A549 (cell line): ENCODE measurements at regions not wholly inside any gene's neighbourhood (a gene's known extent, or its start where the extent isn't known, plus 50 kb on each side); places are given as distances from the start of the nearest gene placed in this dataset.

Experiments
- ATAC-seq, 2 experiments: fragments of 200-7000 bp in 1 of 2; fragments of >200 bp in 1 of 2; cut with Nextera tagmentation in 1 of 2; cut with Tn5 transposase in 1 of 2; 3 replicates each; pipeline versions ENCODE4 v1.8.0 to v1.9.1; 2018 to 2020; ENCODE audit warnings: mild to moderate bottlenecking in 1 of 2, moderate library complexity in 1 of 2
- CTCF ChIA-PET: fragments of 300-600 bp; sonication (Branson Sonifier 250); formaldehyde crosslinking; extraction: SDS; loops from one replicate; lab custom pipeline; 2021; ENCODE audit warnings: antibody characterized with exemption, inconsistent platforms; lab: Yijun Ruan, JAX
- POLR2A ChIA-PET: fragments of 350-600 bp; formaldehyde crosslinking; extraction: SDS; loops from one replicate; lab custom pipeline; 2021; ENCODE audit warnings: antibody characterized with exemption, inconsistent platforms; lab: Yijun Ruan, JAX
- DNase-seq, 2 experiments: peaks; one replicate each; pipeline versions ENCODE4 v3.0.0 to v3.0.0-alpha.2; 2011 to 2016; ENCODE audit warnings: low read depth in 1 of 2, low spot score in 1 of 2
- FAIRE-seq: peaks from 2 replicates; lab custom pipeline; 2011; peaks lifted over from hg19 to GRCh38; lab: Jason Lieb, UNC
- H3K27ac ChIP-seq, 2 experiments: fragments of >200 bp; sonication (Bioruptor Twin); formaldehyde crosslinking; 3 replicates each; pipeline ENCODE4 v1.5.1; 2016 to 2017
- H3K4me1 ChIP-seq: fragments of >200 bp; sonication (Bioruptor Twin); formaldehyde crosslinking; 3 replicates; pipeline ENCODE4 v1.6.1; 2016
- H3K4me2 ChIP-seq: fragments of >200 bp; sonication (Bioruptor Twin); formaldehyde crosslinking; 3 replicates; pipeline ENCODE4 v1.6.1; 2016
- H3K4me3 ChIP-seq: fragments of >200 bp; sonication (Bioruptor Twin); formaldehyde crosslinking; 3 replicates; pipeline ENCODE4 v1.5.1; 2016
- H3K9me3 ChIP-seq: fragments of >200 bp; sonication (Bioruptor Twin); formaldehyde crosslinking; 3 replicates; pipeline ENCODE4 v1.6.1; 2016
- CHD4 ChIP-seq: fragments of 200-600 bp; sonication (generic); IDR thresholded peaks from 2 replicates; pipeline ENCODE4 v1.6.1; 2016; ENCODE audit warnings: antibody characterized with exemption, mild to moderate bottlenecking, borderline replicate concordance
- FOSL2 ChIP-seq, 2 experiments: fragments of 450-650 bp in 1 of 2; fragments of >200 bp in 1 of 2; sonication (Bioruptor Twin) in 1 of 2; formaldehyde crosslinking; IDR thresholded peaks; 2 replicates each; pipeline versions ENCODE4 v1.5.0 to v1.6.1; 2016 to 2020; ENCODE audit warnings: mild to moderate bottlenecking in 1 of 2, moderate library complexity in 1 of 2
- FOXS1 ChIP-seq: fragments of 250-450 bp; sonication (Bioruptor Pico); IDR thresholded peaks from 2 replicates; pipeline ENCODE4 v1.5.0; 2020; ENCODE audit warnings: mild to moderate bottlenecking, moderate library complexity
- HOXA7 ChIP-seq: fragments of 250-450 bp; sonication (Bioruptor Pico); IDR thresholded peaks from 2 replicates; pipeline ENCODE4 v1.5.0; 2020; ENCODE audit warnings: mild to moderate bottlenecking, moderate library complexity
- HOXB13 ChIP-seq: fragments of 250-450 bp; sonication (Bioruptor Pico); IDR thresholded peaks from 2 replicates; pipeline ENCODE4 v1.5.0; 2020; ENCODE audit warnings: low read depth, mild to moderate bottlenecking, moderate library complexity
- HOXB5 ChIP-seq: fragments of 250-450 bp; sonication (Bioruptor Pico); IDR thresholded peaks from 2 replicates; pipeline ENCODE4 v1.5.0; 2020; ENCODE audit warnings: mild to moderate bottlenecking, moderate library complexity
- KDM1A ChIP-seq: fragments of 200-600 bp; sonication (generic); IDR thresholded peaks from 2 replicates; pipeline ENCODE4 v1.6.1; 2016; ENCODE audit warnings: low read depth, mild to moderate bottlenecking
- NFE2L2 ChIP-seq: fragments of 150-350 bp; conservative IDR thresholded peaks from 2 replicates; pipeline ENCODE4 v1.6.1; 2014; ENCODE audit warnings: low read length
- NPAS2 ChIP-seq: fragments of 250-450 bp; sonication (Bioruptor Pico); IDR thresholded peaks from 2 replicates; pipeline ENCODE4 v1.8.0; 2022; ENCODE audit warnings: mild to moderate bottlenecking, moderate library complexity, borderline replicate concordance
- PHF8 ChIP-seq: fragments of 200-600 bp; sonication (generic); IDR thresholded peaks from 2 replicates; pipeline ENCODE4 v1.6.1; 2016; ENCODE audit warnings: low read depth, mild to moderate bottlenecking, antibody characterized with exemption, moderate library complexity, borderline replicate concordance
- POLR2AphosphoS2 ChIP-seq: conservative IDR thresholded peaks from 2 replicates; pipeline ENCODE4 v1.6.1; 2012; ENCODE audit warnings: low read length, improper control_type of control experiment, inconsistent platforms
- RCOR1 ChIP-seq: fragments of 150-350 bp; IDR thresholded peaks from 2 replicates; pipeline ENCODE4 v1.6.1; 2014; ENCODE audit warnings: antibody characterized with exemption, low read length, low read depth
- SREBF2 ChIP-seq: fragments of 450-650 bp; IDR thresholded peaks from 2 replicates; pipeline ENCODE4 v1.6.1; 2014; ENCODE audit warnings: mild to moderate bottlenecking, moderate library complexity
- ZC3H11A ChIP-seq: fragments of 450-650 bp; IDR thresholded peaks from 2 replicates; pipeline ENCODE4 v1.6.1; 2014; ENCODE audit warnings: antibody characterized with exemption, mild to moderate bottlenecking
- ZFP36 ChIP-seq: fragments of 450-650 bp; IDR thresholded peaks from 2 replicates; pipeline ENCODE4 v1.6.1; 2014; ENCODE audit warnings: borderline replicate concordance; ENCODE audit not compliant: partially characterized antibody
- ZNF302 ChIP-seq: fragments of 250-450 bp; sonication (Bioruptor Pico); IDR thresholded peaks from 2 replicates; pipeline ENCODE4 v1.9.0; 2021; ENCODE audit warnings: inconsistent platforms, mild to moderate bottlenecking, moderate library complexity
- WGBS: methylation state at CpG from one replicate; pipeline ENCODE4 v1.1.6; 2017; ENCODE audit errors: missing lambda C conversion rate; 5-methylcytosine and 5-hydroxymethylcytosine counted together
- TF ChIP-seq, protein P1 (sequence below): fragments of >200 bp; sonication (Bioruptor Twin); formaldehyde crosslinking; IDR thresholded peaks from 3 replicates; pipeline ENCODE4 v1.5.1; 2016
- TF ChIP-seq, protein P2 (sequence below): fragments of 200-600 bp; sonication (generic); IDR thresholded peaks from 2 replicates; pipeline ENCODE4 v1.6.1; 2016; ENCODE audit warnings: antibody characterized with exemption, mild to moderate bottlenecking, moderate library complexity
- TF ChIP-seq, protein P3 (sequence below): fragments of 250-450 bp; sonication (Bioruptor Pico); IDR thresholded peaks from 2 replicates; pipeline ENCODE4 v1.5.0; 2020; ENCODE audit warnings: low read depth, mild to moderate bottlenecking, moderate library complexity
- TF ChIP-seq, protein P4 (sequence below): fragments of >200 bp; sonication (Bioruptor Twin); formaldehyde crosslinking; IDR thresholded peaks from 3 replicates; pipeline ENCODE4 v1.6.1; 2016

DNA sequence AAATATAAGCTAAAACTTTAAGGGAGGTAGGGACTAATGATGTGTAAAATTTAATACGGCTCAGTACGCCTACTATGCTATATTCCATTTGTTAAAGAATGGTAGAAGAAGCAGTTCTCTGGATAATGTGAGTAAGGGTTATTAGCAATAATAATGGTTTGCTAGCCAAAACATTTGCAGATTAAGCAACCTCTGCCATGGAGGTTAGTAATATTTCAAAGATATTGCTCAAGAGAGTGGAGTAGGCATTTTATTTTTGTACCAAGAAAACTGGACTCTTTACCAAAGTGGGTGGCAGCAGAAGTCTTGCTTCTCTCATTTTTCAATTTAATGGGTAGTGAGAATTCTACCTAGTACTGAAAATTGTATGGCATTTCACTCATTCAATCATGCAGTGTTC, 158.9 kb upstream of the TMEM106B start:
- Histone ChIP-seq H3K9me3 (peaks cover 12% of the 10 kb centered on the region; the same call in 2 of the 3 replicates), H3K4me2 (no peak overlapping the region), H3K4me1 (no peaks in the 10 kb centered on the region), H3K27ac (no peak overlapping the region), H3K4me3 (no peak overlapping the region)
- POLR2A ChIA-PET, result no interaction called here
- ATAC-seq (no peak), DNase-seq (no peak), FAIRE-seq (no peak)
- TF ChIP-seq HOXB13 (no peak), SREBF2 (no peak), PHF8 (no peak)
- TF ChIP-seq, protein P1, sequence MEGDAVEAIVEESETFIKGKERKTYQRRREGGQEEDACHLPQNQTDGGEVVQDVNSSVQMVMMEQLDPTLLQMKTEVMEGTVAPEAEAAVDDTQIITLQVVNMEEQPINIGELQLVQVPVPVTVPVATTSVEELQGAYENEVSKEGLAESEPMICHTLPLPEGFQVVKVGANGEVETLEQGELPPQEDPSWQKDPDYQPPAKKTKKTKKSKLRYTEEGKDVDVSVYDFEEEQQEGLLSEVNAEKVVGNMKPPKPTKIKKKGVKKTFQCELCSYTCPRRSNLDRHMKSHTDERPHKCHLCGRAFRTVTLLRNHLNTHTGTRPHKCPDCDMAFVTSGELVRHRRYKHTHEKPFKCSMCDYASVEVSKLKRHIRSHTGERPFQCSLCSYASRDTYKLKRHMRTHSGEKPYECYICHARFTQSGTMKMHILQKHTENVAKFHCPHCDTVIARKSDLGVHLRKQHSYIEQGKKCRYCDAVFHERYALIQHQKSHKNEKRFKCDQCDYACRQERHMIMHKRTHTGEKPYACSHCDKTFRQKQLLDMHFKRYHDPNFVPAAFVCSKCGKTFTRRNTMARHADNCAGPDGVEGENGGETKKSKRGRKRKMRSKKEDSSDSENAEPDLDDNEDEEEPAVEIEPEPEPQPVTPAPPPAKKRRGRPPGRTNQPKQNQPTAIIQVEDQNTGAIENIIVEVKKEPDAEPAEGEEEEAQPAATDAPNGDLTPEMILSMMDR, result no peak
- TF ChIP-seq, protein P2, sequence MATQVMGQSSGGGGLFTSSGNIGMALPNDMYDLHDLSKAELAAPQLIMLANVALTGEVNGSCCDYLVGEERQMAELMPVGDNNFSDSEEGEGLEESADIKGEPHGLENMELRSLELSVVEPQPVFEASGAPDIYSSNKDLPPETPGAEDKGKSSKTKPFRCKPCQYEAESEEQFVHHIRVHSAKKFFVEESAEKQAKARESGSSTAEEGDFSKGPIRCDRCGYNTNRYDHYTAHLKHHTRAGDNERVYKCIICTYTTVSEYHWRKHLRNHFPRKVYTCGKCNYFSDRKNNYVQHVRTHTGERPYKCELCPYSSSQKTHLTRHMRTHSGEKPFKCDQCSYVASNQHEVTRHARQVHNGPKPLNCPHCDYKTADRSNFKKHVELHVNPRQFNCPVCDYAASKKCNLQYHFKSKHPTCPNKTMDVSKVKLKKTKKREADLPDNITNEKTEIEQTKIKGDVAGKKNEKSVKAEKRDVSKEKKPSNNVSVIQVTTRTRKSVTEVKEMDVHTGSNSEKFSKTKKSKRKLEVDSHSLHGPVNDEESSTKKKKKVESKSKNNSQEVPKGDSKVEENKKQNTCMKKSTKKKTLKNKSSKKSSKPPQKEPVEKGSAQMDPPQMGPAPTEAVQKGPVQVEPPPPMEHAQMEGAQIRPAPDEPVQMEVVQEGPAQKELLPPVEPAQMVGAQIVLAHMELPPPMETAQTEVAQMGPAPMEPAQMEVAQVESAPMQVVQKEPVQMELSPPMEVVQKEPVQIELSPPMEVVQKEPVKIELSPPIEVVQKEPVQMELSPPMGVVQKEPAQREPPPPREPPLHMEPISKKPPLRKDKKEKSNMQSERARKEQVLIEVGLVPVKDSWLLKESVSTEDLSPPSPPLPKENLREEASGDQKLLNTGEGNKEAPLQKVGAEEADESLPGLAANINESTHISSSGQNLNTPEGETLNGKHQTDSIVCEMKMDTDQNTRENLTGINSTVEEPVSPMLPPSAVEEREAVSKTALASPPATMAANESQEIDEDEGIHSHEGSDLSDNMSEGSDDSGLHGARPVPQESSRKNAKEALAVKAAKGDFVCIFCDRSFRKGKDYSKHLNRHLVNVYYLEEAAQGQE, result no peak
- 95% methylated on average over 2 of the region's 2 CpGs for WGBS
- CTCF ChIA-PET, result no interaction called here

DNA sequence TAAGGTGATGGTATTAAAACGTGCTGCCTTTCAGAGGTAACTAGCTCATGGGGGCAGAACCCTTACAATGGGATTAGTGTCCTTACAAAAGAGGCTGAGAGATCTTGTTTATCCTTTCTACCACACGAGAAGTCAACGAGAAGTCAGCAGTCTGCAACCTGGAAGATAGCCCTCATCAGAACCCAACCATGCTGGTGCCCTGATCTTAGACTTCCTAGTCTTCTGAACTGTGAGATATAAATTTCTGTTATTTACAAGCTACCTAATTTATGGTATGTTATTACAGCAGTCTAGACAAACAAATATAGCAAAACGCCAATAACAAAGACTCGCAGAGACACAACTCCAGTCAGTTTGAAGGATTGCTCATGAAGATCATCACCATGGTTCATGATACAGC, 157.5 kb upstream of the TMEM106B start:
- Histone ChIP-seq H3K9me3 (peaks cover 12% of the 10 kb centered on the region; the same call in 2 of the 3 replicates), H3K4me2 (no peak overlapping the region), H3K4me3 (no peak overlapping the region), H3K27ac (no peak overlapping the region), H3K4me1 (no peaks in the 10 kb centered on the region)
- 43% methylated on average over 5 of the region's 5 CpGs for WGBS
- no peak for FAIRE-seq
- ChIA-PET POLR2A (no interaction called here), CTCF (interaction anchor here (1.5 kb wide), 1 partner anchor 9 kb away, joined by 4 read pairs; no protein-coding TSS in a partner anchor)
- DNase-seq, result no peak
- ATAC-seq, result no peak
- TF ChIP-seq ZFP36 (no peak), NPAS2 (CRISPR knock-in tag) (no peak), RCOR1 (no peak), NFE2L2 (no peak), FOXS1 (CRISPR knock-in tag) (no peak), ZNF302 (CRISPR knock-in tag) (no peak), KDM1A (no peak), HOXA7 (CRISPR knock-in tag) (no peak), FOSL2 (IDR thresholded peaks at IDR 0.05) (no peak), FOSL2 (CRISPR knock-in tag; IDR thresholded peaks at IDR 0.05) (no peak), HOXB5 (CRISPR knock-in tag) (no peak), CHD4 (no peak)
- TF ChIP-seq, protein P3, sequence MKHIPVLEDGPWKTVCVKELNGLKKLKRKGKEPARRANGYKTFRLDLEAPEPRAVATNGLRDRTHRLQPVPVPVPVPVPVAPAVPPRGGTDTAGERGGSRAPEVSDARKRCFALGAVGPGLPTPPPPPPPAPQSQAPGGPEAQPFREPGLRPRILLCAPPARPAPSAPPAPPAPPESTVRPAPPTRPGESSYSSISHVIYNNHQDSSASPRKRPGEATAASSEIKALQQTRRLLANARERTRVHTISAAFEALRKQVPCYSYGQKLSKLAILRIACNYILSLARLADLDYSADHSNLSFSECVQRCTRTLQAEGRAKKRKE (CRISPR knock-in tag), result no peak

DNA sequence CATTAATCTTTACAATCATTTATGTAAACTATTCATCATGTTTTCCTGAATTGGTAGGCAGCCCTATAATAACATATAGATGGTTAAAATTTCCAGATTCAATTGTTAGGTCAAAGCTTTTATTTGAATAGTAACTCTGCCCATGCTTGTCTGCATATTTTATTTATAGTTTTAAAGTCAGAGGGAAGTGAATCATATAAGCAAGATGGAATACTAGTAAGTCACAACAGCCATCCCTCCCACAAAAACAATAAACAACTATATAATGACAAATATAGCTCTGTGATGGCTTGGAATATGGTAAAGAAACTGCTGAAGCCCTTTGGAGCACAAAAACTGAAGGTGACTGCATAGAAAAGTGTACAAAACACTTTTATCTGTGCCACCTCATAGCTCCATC, 156.3 kb upstream of the TMEM106B start:
- POLR2A ChIA-PET, result no interaction called here
- ATAC-seq, result no peak

More for the DNA sequence above, 156.3 kb upstream of the TMEM106B start:
- CTCF ChIA-PET, result interaction anchor here (1.3 to 1.8 kb wide), 2 partner anchors 11 to 404 kb away, joined by 3 read pairs; no protein-coding TSS in a partner anchor
- DNase-seq (no peak), FAIRE-seq (no peak)
- no peak overlapping the region for H3K27ac ChIP-seq
- peaks cover 12% of the 10 kb centered on the region; the same call in 2 of the 3 replicates for H3K9me3 ChIP-seq
- H3K4me1 ChIP-seq, result no peaks in the 10 kb centered on the region
- no peak overlapping the region for H3K4me3 ChIP-seq
- TF ChIP-seq, protein P4, sequence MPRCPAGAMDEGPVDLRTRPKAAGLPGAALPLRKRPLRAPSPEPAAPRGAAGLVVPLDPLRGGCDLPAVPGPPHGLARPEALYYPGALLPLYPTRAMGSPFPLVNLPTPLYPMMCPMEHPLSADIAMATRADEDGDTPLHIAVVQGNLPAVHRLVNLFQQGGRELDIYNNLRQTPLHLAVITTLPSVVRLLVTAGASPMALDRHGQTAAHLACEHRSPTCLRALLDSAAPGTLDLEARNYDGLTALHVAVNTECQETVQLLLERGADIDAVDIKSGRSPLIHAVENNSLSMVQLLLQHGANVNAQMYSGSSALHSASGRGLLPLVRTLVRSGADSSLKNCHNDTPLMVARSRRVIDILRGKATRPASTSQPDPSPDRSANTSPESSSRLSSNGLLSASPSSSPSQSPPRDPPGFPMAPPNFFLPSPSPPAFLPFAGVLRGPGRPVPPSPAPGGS, result no peak
- TF ChIP-seq CHD4 (no peak), ZC3H11A (no peak), POLR2AphosphoS2 (no peak)
- TF ChIP-seq, all 56 proteins: peak for 0
- no peak overlapping the region for H3K4me2 ChIP-seq
